NCI-H524 (cell line): ENCODE measurements at regions not wholly inside any gene's neighbourhood (a gene's known extent, or its start where the extent isn't known, plus 50 kb on each side); places are given as distances from the start of the nearest gene placed in this dataset.

Experiments
- DNase-seq, 2 experiments: peaks; one replicate each; lab custom pipeline; 2025; lab: John Stamatoyannopoulos, UW

GRCh38 chr10:118537623-118538022 is 57.8 kb downstream of the PRLHR start:
- no peak for DNase-seq

GRCh38 chr10:118534136-118534535 is 61.3 kb downstream of the PRLHR start:
- DNase-seq, result no peak

GRCh38 chr10:118531105-118531852 is 64.2 kb downstream of the PRLHR start:
- no peak for DNase-seq

GRCh38 chr10:118528426-118528825 is 67.0 kb downstream of the PRLHR start:
- no peak for DNase-seq

GRCh38 chr10:118523775-118524174 is 71.7 kb downstream of the PRLHR start:
- no peak for DNase-seq

GRCh38 chr10:118522791-118523498 is 72.5 kb downstream of the PRLHR start:
- no peak for DNase-seq

GRCh38 chr10:118521415-118522117 is 73.9 kb downstream of the PRLHR start:
- DNase-seq, result no peak

- DNase-seq, result no peak
These were observed 75.2 kb downstream of the PRLHR start for GRCh38 chr10:118520116-118520742.

- DNase-seq, result no peak
These were observed 77.4 kb downstream of the PRLHR start for GRCh38 chr10:118518095-118518494.

GRCh38 chr10:118516716-118517115 is 78.7 kb downstream of the PRLHR start:
- no peak for DNase-seq

GRCh38 chr10:118513174-118513573 is 82.3 kb downstream of the PRLHR start:
- DNase-seq, result no peak

- DNase-seq, result no peak
These were observed 83.7 kb downstream of the PRLHR start for GRCh38 chr10:118511711-118512110.

- DNase-seq, result no peak
These were observed 86.6 kb downstream of the PRLHR start for GRCh38 chr10:118508863-118509262.

- no peak for DNase-seq
These were observed 87.1 kb downstream of the PRLHR start for GRCh38 chr10:118508355-118508754.

GRCh38 chr10:118506671-118507590 is 88.5 kb downstream of the PRLHR start:
- peak in 1 of 2 experiments; percentile 9 for DNase-seq

GRCh38 chr10:118505363-118505762 is 90.1 kb downstream of the PRLHR start:
- no peak for DNase-seq

- no peak for DNase-seq
These were observed 90.8 kb downstream of the PRLHR start for GRCh38 chr10:118504467-118505205.

GRCh38 chr10:118504044-118504443 is 91.4 kb downstream of the PRLHR start:
- no peak for DNase-seq

- no peak for DNase-seq
These were observed 92.3 kb downstream of the PRLHR start for GRCh38 chr10:118503192-118503591.

- DNase-seq, result no peak
These were observed 93.6 kb downstream of the PRLHR start for GRCh38 chr10:118501637-118502440.
